ENCODE measurements at regions not wholly inside any gene's neighbourhood (a gene's known extent, or its start where the extent isn't known, plus 50 kb on each side); places are given as distances from the start of the nearest gene placed in this dataset.

GRCh38 chr10:36342781-36343180 is 700.7 kb upstream of the FZD8 start (continued):
- TF ChIP-seq CBX8 (IDR thresholded peaks at IDR 0.05; ENCODE audit: borderline replicate concordance, low read depth, low read length) (no peak), ATF2 (IDR thresholded peaks at IDR 0.05; ENCODE audit: low read length) (no peak), E2F6 (IDR thresholded peaks at IDR 0.05) (no peak), CTBP2 (IDR thresholded peaks at IDR 0.05; ENCODE audit: borderline replicate concordance, insufficient read depth, insufficient read length, low read length) (no peak), BACH1 (IDR thresholded peaks at IDR 0.05; ENCODE audit: low read length) (no peak)
